ENCODE measurements at regions not wholly inside any gene's neighbourhood (a gene's known extent, or its start where the extent isn't known, plus 50 kb on each side); places are given as distances from the start of the nearest gene placed in this dataset.

GRCh38 chr15:97661796-97662195, 298.7 kb upstream of the ARRDC4 start:
- H3K9me3 ChIP-seq (ENCODE audit: low read depth) = no peaks in the 10 kb centered on the region
- no peak overlapping the region for H3K4me2 ChIP-seq (ENCODE audit: unreplicated experiment)
- no peaks in the 10 kb centered on the region for H3K36me3 ChIP-seq (ENCODE audit: low read depth)
- no peaks in the 10 kb centered on the region for H3K79me2 ChIP-seq (ENCODE audit: insufficient read depth)
- TF ChIP-seq EZH2phosphoT487 (IDR thresholded peaks at IDR 0.05; ENCODE audit: insufficient read depth, low read depth) (no peak), EZH2 (IDR thresholded peaks at IDR 0.05; ENCODE audit: insufficient read depth, poor library complexity, severe bottlenecking) (no peak)
- no peak overlapping the region for H3K27ac ChIP-seq
- H3K4me1 ChIP-seq (ENCODE audit: insufficient read depth) = no peaks in the 10 kb centered on the region
- no peaks in the 10 kb centered on the region for H3K27me3 ChIP-seq (replicated peaks; ENCODE audit: insufficient read depth)
- H3K9me2 ChIP-seq (ENCODE audit: insufficient read depth) = no peaks in the 10 kb centered on the region
- WGBS, 2 experiments (ENCODE audit: low coverage in 1 of 2, low lambda C conversion rate in 2 of 2, missing lambda C conversion rate in 2 of 2) = 20 to 28% methylated on average over 3 of the region's 3 CpGs
- DNase-seq = no peak
- no peaks in the 10 kb centered on the region for H4K20me1 ChIP-seq (ENCODE audit: insufficient read depth)
- H3K4me3 ChIP-seq = no peak overlapping the region
- no peaks in the 10 kb centered on the region for H3F3A ChIP-seq (ENCODE audit: insufficient read depth)
- H2AFZ ChIP-seq = no peak overlapping the region
- in situ Hi-C loops (cut with MboI) = no loop called here
- H3K9ac ChIP-seq = no peak overlapping the region

GRCh38 chr15:97672586-97672985, 287.9 kb upstream of the ARRDC4 start:
- Histone ChIP-seq H3K79me2 (ENCODE audit: insufficient read depth) (no peaks in the 10 kb centered on the region), H3K4me2 (ENCODE audit: unreplicated experiment) (no peak overlapping the region), H3K36me3 (ENCODE audit: low read depth) (no peaks in the 10 kb centered on the region), H3K4me3 (no peak overlapping the region), H4K20me1 (ENCODE audit: insufficient read depth) (no peaks in the 10 kb centered on the region), H3K27me3 (replicated peaks; ENCODE audit: insufficient read depth) (no peaks in the 10 kb centered on the region), H2AFZ (no peak overlapping the region), H3K9ac (no peak overlapping the region), H3K9me2 (ENCODE audit: insufficient read depth) (no peaks in the 10 kb centered on the region), H3K27ac (no peak overlapping the region), H3K9me3 (ENCODE audit: low read depth) (peaks cover 6% of the 10 kb centered on the region), H3K4me1 (ENCODE audit: insufficient read depth) (no peaks in the 10 kb centered on the region), H3F3A (ENCODE audit: insufficient read depth) (no peaks in the 10 kb centered on the region)
- in situ Hi-C loops (cut with MboI) = no loop called here
- TF ChIP-seq EZH2phosphoT487 (IDR thresholded peaks at IDR 0.05; ENCODE audit: insufficient read depth, low read depth) = no peak
- TF ChIP-seq EZH2 (IDR thresholded peaks at IDR 0.05; ENCODE audit: insufficient read depth, poor library complexity, severe bottlenecking) = no peak
- 3 to 5% methylated on average over 2 of the region's 2 CpGs for WGBS, 2 experiments (ENCODE audit: low coverage in 1 of 2, low lambda C conversion rate in 2 of 2, missing lambda C conversion rate in 2 of 2)
- no peak for DNase-seq

- Histone ChIP-seq H3K9me2 (ENCODE audit: insufficient read depth) (no peaks in the 10 kb centered on the region), H3K9ac (no peak overlapping the region), H3K79me2 (ENCODE audit: insufficient read depth) (no peaks in the 10 kb centered on the region), H2AFZ (no peak overlapping the region), H3K4me3 (no peak overlapping the region), H3K9me3 (ENCODE audit: low read depth) (peaks cover 6% of the 10 kb centered on the region), H4K20me1 (ENCODE audit: insufficient read depth) (no peaks in the 10 kb centered on the region), H3K4me1 (ENCODE audit: insufficient read depth) (no peaks in the 10 kb centered on the region), H3K27me3 (replicated peaks; ENCODE audit: insufficient read depth) (no peaks in the 10 kb centered on the region), H3K27ac (no peak overlapping the region), H3F3A (ENCODE audit: insufficient read depth) (no peaks in the 10 kb centered on the region), H3K36me3 (ENCODE audit: low read depth) (no peaks in the 10 kb centered on the region), H3K4me2 (ENCODE audit: unreplicated experiment) (no peak overlapping the region)
- 0 to 9% methylated on average over 2 of the region's 2 CpGs for WGBS, 2 experiments (ENCODE audit: low coverage in 1 of 2, low lambda C conversion rate in 2 of 2, missing lambda C conversion rate in 2 of 2)
- no peak for TF ChIP-seq EZH2 (IDR thresholded peaks at IDR 0.05; ENCODE audit: insufficient read depth, poor library complexity, severe bottlenecking)
- TF ChIP-seq EZH2phosphoT487 (IDR thresholded peaks at IDR 0.05; ENCODE audit: insufficient read depth, low read depth) = no peak
- no peak for DNase-seq
- in situ Hi-C loops (cut with MboI) = no loop called here
Observed at GRCh38 chr15:97678656-97679055, 281.8 kb upstream of the ARRDC4 start.

GRCh38 chr15:97679106-97679688, 281.3 kb upstream of the ARRDC4 start:
- no peak for DNase-seq
- no peak for TF ChIP-seq EZH2 (IDR thresholded peaks at IDR 0.05; ENCODE audit: insufficient read depth, poor library complexity, severe bottlenecking)
- Histone ChIP-seq H3K79me2 (ENCODE audit: insufficient read depth) (no peaks in the 10 kb centered on the region), H2AFZ (no peak overlapping the region), H3K27ac (no peak overlapping the region), H4K20me1 (ENCODE audit: insufficient read depth) (no peaks in the 10 kb centered on the region), H3K4me2 (ENCODE audit: unreplicated experiment) (no peak overlapping the region), H3K9me3 (ENCODE audit: low read depth) (peaks cover 6% of the 10 kb centered on the region), H3K4me3 (no peak overlapping the region), H3K9ac (no peak overlapping the region), H3K4me1 (ENCODE audit: insufficient read depth) (no peaks in the 10 kb centered on the region), H3K27me3 (replicated peaks; ENCODE audit: insufficient read depth) (no peaks in the 10 kb centered on the region), H3K9me2 (ENCODE audit: insufficient read depth) (no peaks in the 10 kb centered on the region), H3K36me3 (ENCODE audit: low read depth) (no peaks in the 10 kb centered on the region), H3F3A (ENCODE audit: insufficient read depth) (no peaks in the 10 kb centered on the region)
- WGBS, 2 experiments (ENCODE audit: low coverage in 1 of 2, low lambda C conversion rate in 2 of 2, missing lambda C conversion rate in 2 of 2) = 20% methylated on average over 6 of the region's 6 CpGs
- in situ Hi-C loops (cut with MboI) = no loop called here

All from GM23248 (cell line).